ENCODE measurements at regions not wholly inside any gene's neighbourhood (a gene's known extent, or its start where the extent isn't known, plus 50 kb on each side); places are given as distances from the start of the nearest gene placed in this dataset.

GRCh38 chr4:182017038-182017437 lies 226.2 kb upstream of the TENM3 start:
- H3K4me1 ChIP-seq (ENCODE audit: low read length), result peaks cover 10% of the 10 kb centered on the region; the same call in 1 of the 2 replicates
- H3K36me3 ChIP-seq (replicated peaks; ENCODE audit: insufficient read depth, low read length), result no peaks in the 10 kb centered on the region
- TF ChIP-seq CTCF (IDR thresholded peaks at IDR 0.05; ENCODE audit: low read length) (no peak), EZH2phosphoT487 (IDR thresholded peaks at IDR 0.05; ENCODE audit: low read length) (no peak), EZH2 (optimal IDR thresholded peaks at IDR 0.05; ENCODE audit: low read depth, low read length) (no peak)
- no peaks in the 10 kb centered on the region for H4K20me1 ChIP-seq (ENCODE audit: insufficient read depth, low read length)
- H3K4me2 ChIP-seq (ENCODE audit: low read depth, low read length), result no peak overlapping the region
- H3K9me2 ChIP-seq (replicated peaks; ENCODE audit: insufficient read depth, low read length), result no peaks in the 10 kb centered on the region
- H3K79me2 ChIP-seq (ENCODE audit: low read length), result no peaks in the 10 kb centered on the region
- H3K27ac ChIP-seq (ENCODE audit: low read length), result no peak overlapping the region
- H3K9me3 ChIP-seq (replicated peaks; ENCODE audit: insufficient read depth, low read length), result no peaks in the 10 kb centered on the region
- H3K4me3 ChIP-seq (ENCODE audit: low read length), result no peak overlapping the region
- no peak for DNase-seq
- no peak overlapping the region for H2AFZ ChIP-seq (ENCODE audit: low read length)
- no peak overlapping the region for H3K9ac ChIP-seq (ENCODE audit: low read length)
- H3K27me3 ChIP-seq (replicated peaks; ENCODE audit: insufficient read depth, low read length), result no peaks in the 10 kb centered on the region
- H3F3A ChIP-seq (ENCODE audit: insufficient read depth, low read length), result no peaks in the 10 kb centered on the region

- Histone ChIP-seq H3K36me3 (replicated peaks; ENCODE audit: insufficient read depth, low read length) (no peaks in the 10 kb centered on the region), H3K9ac (ENCODE audit: low read length) (no peak overlapping the region), H3K27ac (ENCODE audit: low read length) (peak overlapping the region; percentile 5; the same call in 1 of the 2 replicates), H3K79me2 (ENCODE audit: low read length) (no peaks in the 10 kb centered on the region), H3K4me2 (ENCODE audit: low read depth, low read length) (no peak overlapping the region; the same call in 1 of the 2 replicates), H3K27me3 (replicated peaks; ENCODE audit: insufficient read depth, low read length) (no peaks in the 10 kb centered on the region), H4K20me1 (ENCODE audit: insufficient read depth, low read length) (no peaks in the 10 kb centered on the region), H3K9me2 (replicated peaks; ENCODE audit: insufficient read depth, low read length) (no peaks in the 10 kb centered on the region), H3K9me3 (replicated peaks; ENCODE audit: insufficient read depth, low read length) (no peaks in the 10 kb centered on the region), H3K4me1 (ENCODE audit: low read length) (peaks cover 10% of the 10 kb centered on the region; the same call in 1 of the 2 replicates), H3F3A (ENCODE audit: insufficient read depth, low read length) (no peaks in the 10 kb centered on the region), H3K4me3 (ENCODE audit: low read length) (no peak overlapping the region), H2AFZ (ENCODE audit: low read length) (no peak overlapping the region)
- no peak for TF ChIP-seq EZH2phosphoT487 (IDR thresholded peaks at IDR 0.05; ENCODE audit: low read length)
- TF ChIP-seq CTCF (IDR thresholded peaks at IDR 0.05; ENCODE audit: low read length), result no peak
- no peak for TF ChIP-seq EZH2 (optimal IDR thresholded peaks at IDR 0.05; ENCODE audit: low read depth, low read length)
- peak; percentile 7 for DNase-seq
Measured at GRCh38 chr4:182018691-182019090, 224.5 kb upstream of the TENM3 start.

GRCh38 chr4:182019148-182019652 lies 224.0 kb upstream of the TENM3 start:
- no peak overlapping the region; the same call in 1 of the 2 replicates for H3K4me2 ChIP-seq (ENCODE audit: low read depth, low read length)
- DNase-seq, result peak; percentile 67
- no peaks in the 10 kb centered on the region for H3F3A ChIP-seq (ENCODE audit: insufficient read depth, low read length)

GRCh38 chr4:182022909-182023308 lies 220.3 kb upstream of the TENM3 start:
- Histone ChIP-seq H3K9me2 (replicated peaks; ENCODE audit: insufficient read depth, low read length) (no peaks in the 10 kb centered on the region), H3K4me2 (ENCODE audit: low read depth, low read length) (no peak overlapping the region), H3K4me3 (ENCODE audit: low read length) (no peak overlapping the region), H3K9ac (ENCODE audit: low read length) (no peak overlapping the region), H3K27me3 (replicated peaks; ENCODE audit: insufficient read depth, low read length) (no peaks in the 10 kb centered on the region), H3K27ac (ENCODE audit: low read length) (no peak overlapping the region), H2AFZ (ENCODE audit: low read length) (no peak overlapping the region), H3K79me2 (ENCODE audit: low read length) (no peaks in the 10 kb centered on the region), H4K20me1 (ENCODE audit: insufficient read depth, low read length) (no peaks in the 10 kb centered on the region), H3F3A (ENCODE audit: insufficient read depth, low read length) (no peaks in the 10 kb centered on the region), H3K4me1 (ENCODE audit: low read length) (peaks cover 10% of the 10 kb centered on the region; the same call in 1 of the 2 replicates), H3K9me3 (replicated peaks; ENCODE audit: insufficient read depth, low read length) (no peaks in the 10 kb centered on the region), H3K36me3 (replicated peaks; ENCODE audit: insufficient read depth, low read length) (no peaks in the 10 kb centered on the region)
- DNase-seq, result no peak
- TF ChIP-seq EZH2 (optimal IDR thresholded peaks at IDR 0.05; ENCODE audit: low read depth, low read length), result no peak
- no peak for TF ChIP-seq EZH2phosphoT487 (IDR thresholded peaks at IDR 0.05; ENCODE audit: low read length)
- TF ChIP-seq CTCF (IDR thresholded peaks at IDR 0.05; ENCODE audit: low read length), result no peak

More at GRCh38 chr4:182019148-182019652, 224.0 kb upstream of the TENM3 start:
- Histone ChIP-seq H3K27me3 (replicated peaks; ENCODE audit: insufficient read depth, low read length) (no peaks in the 10 kb centered on the region), H3K79me2 (ENCODE audit: low read length) (no peaks in the 10 kb centered on the region), H3K9ac (ENCODE audit: low read length) (no peak overlapping the region), H3K9me2 (replicated peaks; ENCODE audit: insufficient read depth, low read length) (no peaks in the 10 kb centered on the region), H3K9me3 (replicated peaks; ENCODE audit: insufficient read depth, low read length) (no peaks in the 10 kb centered on the region), H3K4me3 (ENCODE audit: low read length) (no peak overlapping the region), H3K36me3 (replicated peaks; ENCODE audit: insufficient read depth, low read length) (no peaks in the 10 kb centered on the region), H4K20me1 (ENCODE audit: insufficient read depth, low read length) (no peaks in the 10 kb centered on the region), H3K27ac (ENCODE audit: low read length) (peak overlapping the region; percentile 5; the same call in 1 of the 2 replicates), H3K4me1 (ENCODE audit: low read length) (peaks cover 10% of the 10 kb centered on the region; the same call in 1 of the 2 replicates), H2AFZ (ENCODE audit: low read length) (no peak overlapping the region)
- no peak for TF ChIP-seq EZH2 (optimal IDR thresholded peaks at IDR 0.05; ENCODE audit: low read depth, low read length)

Measured in MM.1S (cell line).